C4-2B (cell line): ENCODE measurements at regions not wholly inside any gene's neighbourhood (a gene's known extent, or its start where the extent isn't known, plus 50 kb on each side); places are given as distances from the start of the nearest gene placed in this dataset.

ENCODE experiments used
- H3K27ac ChIP-seq: fragments of 450-650 bp; 2 replicates; pipeline ENCODE4 v1.5.1; 2017
- CTCF ChIP-seq: fragments of 450-650 bp; conservative IDR thresholded peaks from 2 replicates; pipeline ENCODE4 v1.5.1; 2017; ENCODE audit warnings: mild to moderate bottlenecking
- ZFX ChIP-seq: fragments of 450-650 bp; IDR thresholded peaks from 2 replicates; pipeline ENCODE4 v1.6.1; 2017

- TF ChIP-seq ZFX: no peak
- TF ChIP-seq CTCF: no peak
- H3K27ac ChIP-seq: no peak overlapping the region
These were observed 2701.7 kb downstream of the PCDH7 start for GRCh38 chr4:33421887-33422286.

GRCh38 chr4:33422656-33423055 is 2702.5 kb downstream of the PCDH7 start:
- no peak overlapping the region for H3K27ac ChIP-seq
- TF ChIP-seq ZFX: no peak
- TF ChIP-seq CTCF: no peak

- TF ChIP-seq CTCF (no peak), ZFX (no peak)
- no peak overlapping the region for H3K27ac ChIP-seq
These were observed 2705.8 kb downstream of the PCDH7 start for GRCh38 chr4:33425936-33426335.

GRCh38 chr4:33427676-33428075 is 2707.5 kb downstream of the PCDH7 start:
- H3K27ac ChIP-seq: no peak overlapping the region
- TF ChIP-seq ZFX: no peak
- TF ChIP-seq CTCF: no peak

GRCh38 chr4:33429971-33430370 is 2709.8 kb downstream of the PCDH7 start:
- no peak for TF ChIP-seq ZFX
- no peak for TF ChIP-seq CTCF
- H3K27ac ChIP-seq: no peak overlapping the region

GRCh38 chr4:33437406-33437805 is 2717.2 kb downstream of the PCDH7 start:
- no peak overlapping the region for H3K27ac ChIP-seq
- no peak for TF ChIP-seq CTCF

GRCh38 chr4:33446953-33447352 is 2726.8 kb downstream of the PCDH7 start:
- TF ChIP-seq CTCF: no peak
- no peak for TF ChIP-seq ZFX
- no peak overlapping the region for H3K27ac ChIP-seq
